Naive B cell (primary cell): ENCODE measurements at regions not wholly inside any gene's neighbourhood (a gene's known extent, or its start where the extent isn't known, plus 50 kb on each side); places are given as distances from the start of the nearest gene placed in this dataset.

Experiments
- ATAC-seq, 2 donors: fragments of 150-1000 bp; cut with Tn5 transposase; 2 replicates each; pipeline ENCODE4 v1.10.0; 2021; ENCODE audit warnings: low read depth in 2 of 2, mild to moderate bottlenecking in 2 of 2, moderate library complexity in 2 of 2
- DNase-seq: peaks from one replicate; pipeline ENCODE4 v3.0.0; 2022
- H3K27ac Mint-ChIP-seq, 6 donors: one replicate each; pipeline ENCODE4 v1.8.0; 2020 to 2022; ENCODE audit warnings: mild to moderate bottlenecking in 6 of 6, mixed read lengths in 6 of 6, moderate library complexity in 5 of 6, inconsistent platforms in 2 of 6
- H3K27me3 Mint-ChIP-seq, 3 donors: one replicate each; pipeline ENCODE4 v1.8.0; 2021 to 2022; ENCODE audit warnings: mixed read lengths in 3 of 3, mild to moderate bottlenecking in 1 of 3
- H3K36me3 Mint-ChIP-seq, 2 donors: one replicate each; pipeline ENCODE4 v1.8.0; 2020 to 2022; ENCODE audit warnings: mixed read lengths in 2 of 2, inconsistent platforms in 1 of 2, mild to moderate bottlenecking in 1 of 2
- H3K4me1 Mint-ChIP-seq, 3 donors: one replicate each; pipeline ENCODE4 v1.8.0; 2020 to 2022; ENCODE audit warnings: mixed read lengths in 3 of 3, inconsistent platforms in 1 of 3, mild to moderate bottlenecking in 1 of 3, moderate library complexity in 1 of 3
- H3K4me3 Mint-ChIP-seq, 8 donors: one replicate each; pipeline ENCODE4 v1.8.0; 2020 to 2022; ENCODE audit warnings: mild to moderate bottlenecking in 8 of 8, mixed read lengths in 8 of 8, moderate library complexity in 8 of 8, inconsistent platforms in 2 of 8
- H3K9me3 Mint-ChIP-seq, 7 donors: one replicate each; pipeline ENCODE4 v1.8.0; 2020 to 2022; ENCODE audit warnings: mixed read lengths in 7 of 7, mild to moderate bottlenecking in 5 of 7, inconsistent platforms in 2 of 7, moderate library complexity in 1 of 7

- Mint-ChIP-seq H3K36me3 (peaks cover 0 to 5% of the 10 kb centered on the region in 2 donors), H3K4me1 (no peaks in the 10 kb centered on the region), H3K9me3 (peaks cover 0 to 4% (median 3%) of the 10 kb centered on the region in 7 donors), H3K4me3 (no peak overlapping the region), H3K27me3 (peaks cover 0 to 3% (median 0%) of the 10 kb centered on the region in 3 donors), H3K27ac (no peak overlapping the region)
- ATAC-seq (no peak), DNase-seq (no peak)
Measured at GRCh38 chr13:47459512-47459911, 541.6 kb downstream of the SUCLA2 start.

DNA sequence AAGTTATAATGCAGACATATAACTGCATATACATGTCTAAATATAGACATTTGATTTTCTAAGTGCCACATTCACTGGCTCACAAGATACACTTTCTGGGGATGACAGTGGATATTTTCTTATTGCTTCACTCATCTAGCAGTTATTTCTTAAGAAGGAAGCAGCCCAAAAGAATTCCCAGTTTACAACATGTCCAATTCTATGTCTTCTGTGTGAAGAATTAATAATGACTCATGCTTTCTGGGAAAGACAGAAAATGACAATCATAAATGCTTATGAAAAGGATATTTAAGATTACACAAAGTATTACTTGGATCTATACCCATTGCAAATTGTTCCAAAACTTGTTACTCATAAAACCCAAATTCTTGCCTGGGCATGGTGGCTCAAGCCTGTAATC, 543.4 kb downstream of the SUCLA2 start:
- no peaks in the 10 kb centered on the region for H3K4me1 Mint-ChIP-seq
- DNase-seq (no peak), ATAC-seq (no peak)

GRCh38 chr13:47455626-47456025, 545.4 kb downstream of the SUCLA2 start:
- no peak for ATAC-seq
- no peaks in the 10 kb centered on the region for H3K27me3 Mint-ChIP-seq
- no peak for DNase-seq
- H3K4me1 Mint-ChIP-seq: no peaks in the 10 kb centered on the region
- H3K27ac Mint-ChIP-seq: no peak overlapping the region
- peaks cover 0 to 4% (median 0%) of the 10 kb centered on the region in 7 donors for H3K9me3 Mint-ChIP-seq
- no peaks in the 10 kb centered on the region for H3K36me3 Mint-ChIP-seq
- H3K4me3 Mint-ChIP-seq: no peak overlapping the region

More for the DNA sequence above, 543.4 kb downstream of the SUCLA2 start:
- H3K9me3 Mint-ChIP-seq: peaks cover 0 to 2% (median 0%) of the 10 kb centered on the region in 7 donors
- H3K27me3 Mint-ChIP-seq: no peaks in the 10 kb centered on the region
- no peak overlapping the region for H3K4me3 Mint-ChIP-seq
- no peaks in the 10 kb centered on the region for H3K36me3 Mint-ChIP-seq
- H3K27ac Mint-ChIP-seq: no peak overlapping the region

DNA sequence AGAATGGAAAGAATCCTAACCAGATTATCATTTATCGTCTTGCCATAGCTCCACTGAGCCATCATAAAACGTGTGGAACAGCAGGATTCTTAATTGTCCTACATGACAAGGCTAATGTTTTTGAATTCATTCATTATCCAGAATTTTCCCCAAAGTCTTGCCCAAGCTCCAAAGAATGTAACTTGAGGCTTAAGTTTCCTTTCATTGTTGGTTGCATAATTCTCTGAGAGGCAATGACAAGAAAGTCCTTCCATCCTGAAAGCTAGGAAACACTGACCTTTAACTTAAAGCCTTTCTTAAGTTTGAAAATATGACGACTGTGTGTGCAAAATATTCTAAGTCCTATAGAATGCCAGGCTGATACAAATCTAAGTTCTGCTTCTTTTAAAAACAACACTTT, 546.1 kb downstream of the SUCLA2 start:
- no peaks in the 10 kb centered on the region for H3K4me1 Mint-ChIP-seq
- ATAC-seq (no peak), DNase-seq (no peak)
- no peak overlapping the region for H3K4me3 Mint-ChIP-seq
- H3K36me3 Mint-ChIP-seq: no peaks in the 10 kb centered on the region
- H3K27me3 Mint-ChIP-seq: no peaks in the 10 kb centered on the region
- peaks cover 0 to 4% (median 0%) of the 10 kb centered on the region in 7 donors for H3K9me3 Mint-ChIP-seq
- H3K27ac Mint-ChIP-seq: no peak overlapping the region

- H3K27me3 Mint-ChIP-seq: peaks cover 0 to 13% (median 0%) of the 10 kb centered on the region in 3 donors
- DNase-seq: no peak
- H3K36me3 Mint-ChIP-seq: no peaks in the 10 kb centered on the region
- ATAC-seq: no peak
- H3K27ac Mint-ChIP-seq: no peak overlapping the region
- no peak overlapping the region for H3K4me3 Mint-ChIP-seq
- peaks cover 3 to 14% (median 7%) of the 10 kb centered on the region in 7 donors for H3K9me3 Mint-ChIP-seq
- no peaks in the 10 kb centered on the region for H3K4me1 Mint-ChIP-seq
Measured at GRCh38 chr13:47437406-47437805, 540.6 kb upstream of the HTR2A start.

GRCh38 chr13:47433461-47434005, 536.7 kb upstream of the HTR2A start:
- peaks cover 0 to 3% (median 0%) of the 10 kb centered on the region in 3 donors for H3K27me3 Mint-ChIP-seq
- no peak overlapping the region for H3K4me3 Mint-ChIP-seq
- DNase-seq (no peak), ATAC-seq (no peak)
- no peak overlapping the region for H3K27ac Mint-ChIP-seq
- H3K4me1 Mint-ChIP-seq: no peaks in the 10 kb centered on the region
- H3K9me3 Mint-ChIP-seq: peaks cover 3 to 14% (median 7%) of the 10 kb centered on the region in 7 donors
- no peaks in the 10 kb centered on the region for H3K36me3 Mint-ChIP-seq

DNA sequence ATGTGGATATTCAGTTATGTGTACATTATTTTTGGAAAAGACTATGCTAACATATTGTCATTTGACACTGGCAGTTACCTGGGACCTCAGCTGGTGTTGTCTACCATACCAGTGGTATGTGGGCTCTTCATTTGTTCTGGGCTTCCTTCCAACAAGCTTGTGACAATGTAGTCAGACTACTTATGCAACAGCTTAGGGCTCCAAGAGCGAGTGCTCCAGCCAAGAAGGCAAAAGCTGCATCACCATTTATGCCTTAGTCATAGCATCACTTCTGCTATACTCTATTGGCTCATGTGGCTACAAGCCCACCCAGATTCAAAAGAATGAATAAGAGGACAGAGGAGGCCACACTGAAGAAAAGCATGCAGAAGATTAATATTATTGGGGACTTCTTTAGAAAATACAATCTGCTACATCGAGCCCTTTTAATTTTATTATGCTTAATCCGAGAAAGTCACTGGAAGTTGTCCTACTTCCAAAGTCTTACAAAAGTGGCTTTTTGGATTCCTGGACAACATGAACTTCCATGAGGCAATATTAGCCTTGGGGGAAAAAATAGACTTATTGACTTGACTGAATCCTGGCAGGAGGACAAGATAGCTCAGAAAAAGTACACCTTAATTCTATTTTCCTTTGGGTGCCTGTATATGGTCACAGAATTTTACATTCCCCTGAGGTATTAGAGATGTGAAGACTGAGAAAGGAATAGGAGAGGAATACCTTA, 529.4 kb upstream of the HTR2A start:
- H3K27ac Mint-ChIP-seq: no peak overlapping the region
- H3K4me1 Mint-ChIP-seq: no peaks in the 10 kb centered on the region
- peaks cover 0 to 1% (median 0%) of the 10 kb centered on the region in 7 donors for H3K9me3 Mint-ChIP-seq
- ATAC-seq: no peak
- no peaks in the 10 kb centered on the region for H3K36me3 Mint-ChIP-seq
- no peaks in the 10 kb centered on the region for H3K27me3 Mint-ChIP-seq
- H3K4me3 Mint-ChIP-seq: no peak overlapping the region
- no peak for DNase-seq

- ATAC-seq: no peak
- no peaks in the 10 kb centered on the region for H3K27me3 Mint-ChIP-seq
- H3K9me3 Mint-ChIP-seq: peaks cover 0 to 1% (median 0%) of the 10 kb centered on the region in 7 donors
- no peaks in the 10 kb centered on the region for H3K36me3 Mint-ChIP-seq
- no peak overlapping the region for H3K4me3 Mint-ChIP-seq
- H3K4me1 Mint-ChIP-seq: no peaks in the 10 kb centered on the region
- no peak overlapping the region for H3K27ac Mint-ChIP-seq
- no peak for DNase-seq
Measured at GRCh38 chr13:47421525-47421924, 524.7 kb upstream of the HTR2A start.

DNA sequence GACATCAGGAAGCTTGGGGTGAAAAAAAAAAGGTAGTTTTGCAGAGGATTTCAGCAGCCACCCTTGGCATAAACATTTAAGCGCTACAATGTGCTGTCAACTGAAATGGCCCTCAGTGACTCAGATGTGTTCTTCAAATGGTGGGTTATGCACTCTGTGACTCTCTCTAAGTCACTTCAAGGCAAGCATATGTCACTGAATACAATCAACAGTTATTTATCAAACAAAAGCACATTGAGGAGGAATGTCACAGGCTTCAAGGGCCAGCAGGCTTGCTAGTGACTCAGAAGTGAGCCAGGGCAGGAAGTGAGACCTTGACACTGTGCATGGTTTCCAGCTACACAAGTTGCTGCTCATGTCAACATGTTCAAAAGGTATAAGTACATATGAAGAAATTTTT, 523.7 kb upstream of the HTR2A start:
- Mint-ChIP-seq H3K27ac (no peak overlapping the region), H3K36me3 (no peaks in the 10 kb centered on the region), H3K9me3 (peaks cover 0 to 1% (median 0%) of the 10 kb centered on the region in 7 donors), H3K4me3 (no peak overlapping the region), H3K27me3 (no peaks in the 10 kb centered on the region), H3K4me1 (no peaks in the 10 kb centered on the region)
- ATAC-seq (no peak), DNase-seq (no peak)

DNA sequence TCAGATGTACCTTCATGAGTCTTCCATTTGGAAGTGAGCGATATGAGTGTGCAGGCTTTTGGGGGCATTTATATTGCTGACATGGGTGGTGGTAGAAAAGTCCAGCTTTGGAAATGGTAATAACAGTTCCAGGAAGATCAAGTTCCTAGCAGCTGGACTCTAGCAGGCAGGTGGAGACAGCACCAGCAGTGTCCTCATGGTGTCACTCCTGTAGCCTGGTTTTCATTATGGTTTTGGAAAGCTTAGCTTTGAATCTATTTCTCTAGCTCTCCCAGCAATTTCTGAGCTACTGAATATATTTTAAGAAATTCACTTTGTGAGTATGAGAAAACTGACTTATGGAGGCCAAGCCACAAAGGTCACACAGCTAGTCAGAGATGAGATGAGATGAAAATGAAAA, 523.2 kb upstream of the HTR2A start:
- H3K9me3 Mint-ChIP-seq: peaks cover 0 to 1% (median 0%) of the 10 kb centered on the region in 7 donors
- H3K4me1 Mint-ChIP-seq: no peaks in the 10 kb centered on the region
- no peaks in the 10 kb centered on the region for H3K27me3 Mint-ChIP-seq
- ATAC-seq: no peak
- no peak for DNase-seq
- no peak overlapping the region for H3K4me3 Mint-ChIP-seq
- H3K27ac Mint-ChIP-seq: no peak overlapping the region
- H3K36me3 Mint-ChIP-seq: no peaks in the 10 kb centered on the region

GRCh38 chr13:47418206-47418920, 521.5 kb upstream of the HTR2A start:
- ATAC-seq (no peak), DNase-seq (no peak)
- Mint-ChIP-seq H3K4me1 (no peaks in the 10 kb centered on the region), H3K4me3 (no peak overlapping the region), H3K36me3 (no peaks in the 10 kb centered on the region), H3K9me3 (no peaks in the 10 kb centered on the region), H3K27ac (no peak overlapping the region), H3K27me3 (no peaks in the 10 kb centered on the region)

DNA sequence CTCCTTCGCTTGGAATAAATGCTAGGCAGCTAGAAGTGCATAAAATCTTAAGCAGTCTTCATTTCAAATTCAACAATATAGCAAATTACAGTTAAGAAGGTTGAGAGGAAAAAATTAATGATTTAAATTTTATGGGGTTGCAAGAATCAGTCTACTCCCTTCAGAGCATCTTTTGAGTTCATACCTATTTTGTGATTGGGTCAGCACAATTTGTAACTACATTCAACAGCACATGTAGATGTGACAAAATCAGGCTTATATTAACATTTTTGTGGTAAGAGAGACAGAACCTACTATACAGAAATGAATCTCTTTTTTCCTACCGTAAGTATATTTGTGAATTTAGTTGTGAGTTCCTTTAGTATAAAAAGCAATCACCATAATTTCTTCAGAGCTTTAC, 520.6 kb upstream of the HTR2A start:
- no peak for DNase-seq
- Mint-ChIP-seq H3K36me3 (no peaks in the 10 kb centered on the region), H3K9me3 (no peaks in the 10 kb centered on the region), H3K4me3 (no peak overlapping the region), H3K4me1 (no peaks in the 10 kb centered on the region), H3K27ac (no peak overlapping the region), H3K27me3 (no peaks in the 10 kb centered on the region)
- no peak for ATAC-seq

GRCh38 chr13:47415048-47415447, 518.2 kb upstream of the HTR2A start:
- ATAC-seq: no peak
- no peak overlapping the region for H3K27ac Mint-ChIP-seq
- H3K9me3 Mint-ChIP-seq: no peaks in the 10 kb centered on the region
- H3K4me1 Mint-ChIP-seq: no peaks in the 10 kb centered on the region
- H3K4me3 Mint-ChIP-seq: no peak overlapping the region
- H3K27me3 Mint-ChIP-seq: no peaks in the 10 kb centered on the region
- DNase-seq: no peak
- H3K36me3 Mint-ChIP-seq: no peaks in the 10 kb centered on the region

DNA sequence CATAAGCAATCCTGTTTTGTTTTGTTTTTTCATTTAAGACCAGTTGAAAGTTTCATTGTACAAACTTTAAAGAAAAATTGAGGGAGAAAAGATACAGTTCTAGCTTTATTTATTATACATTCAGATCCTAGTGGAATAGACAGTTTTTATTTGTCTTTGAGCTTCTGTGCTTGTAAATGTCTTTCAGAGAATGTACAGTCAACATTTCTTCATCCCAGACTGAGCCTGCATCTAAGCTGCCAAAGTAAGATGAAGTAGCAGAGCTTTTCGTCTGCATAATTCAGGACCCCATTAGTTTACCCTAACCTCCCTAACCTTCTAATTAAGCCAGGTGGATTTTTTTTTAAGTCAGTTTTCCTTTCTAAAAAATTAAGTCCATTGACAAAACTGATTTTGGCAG, 516.7 kb upstream of the HTR2A start:
- H3K36me3 Mint-ChIP-seq: no peaks in the 10 kb centered on the region
- no peak overlapping the region for H3K4me3 Mint-ChIP-seq
- DNase-seq (no peak), ATAC-seq (no peak)
- no peaks in the 10 kb centered on the region for H3K9me3 Mint-ChIP-seq
- H3K27ac Mint-ChIP-seq: no peak overlapping the region
- no peaks in the 10 kb centered on the region for H3K27me3 Mint-ChIP-seq
- H3K4me1 Mint-ChIP-seq: no peaks in the 10 kb centered on the region
